Astrocyte (in vitro differentiated cells and primary cell): ENCODE measurements at regions not wholly inside any gene's neighbourhood (a gene's known extent, or its start where the extent isn't known, plus 50 kb on each side); places are given as distances from the start of the nearest gene placed in this dataset.

Experiments used
- CTCF ChIP-seq: IDR thresholded peaks from 2 replicates; pipeline ENCODE4 v1.5.1; 2011; ENCODE audit warnings: low read depth, mild to moderate bottlenecking, inconsistent platforms, low read length, moderate library complexity; ENCODE audit not compliant: insufficient read depth
- EZH2 ChIP-seq: IDR thresholded peaks from 2 replicates; pipeline ENCODE4 v1.6.1; 2012; ENCODE audit warnings: mild to moderate bottlenecking, low read length, inconsistent platforms; ENCODE audit not compliant: insufficient read depth

DNA sequence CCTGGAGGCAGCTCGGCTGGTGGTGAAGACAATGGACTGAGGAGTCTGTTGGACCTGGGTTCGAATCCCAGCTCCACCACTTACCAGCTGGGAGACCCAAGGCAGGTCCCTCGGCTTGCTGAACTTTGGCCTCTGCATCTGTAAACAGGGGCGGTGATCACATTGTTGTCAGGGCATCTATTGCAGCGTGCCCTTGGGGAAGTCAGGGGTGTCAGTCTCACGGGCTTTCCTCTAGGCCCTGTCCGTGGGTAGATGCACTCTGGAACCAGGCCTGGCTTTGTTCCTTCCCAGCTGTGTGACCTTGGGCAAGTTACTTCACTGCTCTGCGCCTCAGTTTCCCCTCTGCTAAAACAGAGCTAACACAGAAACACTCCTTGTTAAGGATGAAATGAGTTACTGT is 68.8 kb upstream of the SLC6A6 start:
- TF ChIP-seq CTCF: no peak
- no peak for TF ChIP-seq EZH2
